GM18517 (cell line): ENCODE measurements at regions not wholly inside any gene's neighbourhood (a gene's known extent, or its start where the extent isn't known, plus 50 kb on each side); places are given as distances from the start of the nearest gene placed in this dataset.
A peak's percentile ranks its signal among the peaks of the same experiment; 100 is the strongest.
"Not testable (repeated sequence)": the region's sequence is repeated elsewhere in the genome, so short reads cannot be mapped to it uniquely, and the experiment has no call there.

ENCODE experiments used
- ATAC-seq: cut with Tn5 transposase; IDR thresholded peaks from one replicate; pipeline ENCODE4 v1.9.1; 2021; ENCODE audit warnings: mild to moderate bottlenecking, moderate library complexity; ENCODE audit not compliant: unreplicated experiment

GRCh38 chr7:17396692-17397091 is 98.2 kb downstream of the AHR start:
- ATAC-seq: no peak

DNA sequence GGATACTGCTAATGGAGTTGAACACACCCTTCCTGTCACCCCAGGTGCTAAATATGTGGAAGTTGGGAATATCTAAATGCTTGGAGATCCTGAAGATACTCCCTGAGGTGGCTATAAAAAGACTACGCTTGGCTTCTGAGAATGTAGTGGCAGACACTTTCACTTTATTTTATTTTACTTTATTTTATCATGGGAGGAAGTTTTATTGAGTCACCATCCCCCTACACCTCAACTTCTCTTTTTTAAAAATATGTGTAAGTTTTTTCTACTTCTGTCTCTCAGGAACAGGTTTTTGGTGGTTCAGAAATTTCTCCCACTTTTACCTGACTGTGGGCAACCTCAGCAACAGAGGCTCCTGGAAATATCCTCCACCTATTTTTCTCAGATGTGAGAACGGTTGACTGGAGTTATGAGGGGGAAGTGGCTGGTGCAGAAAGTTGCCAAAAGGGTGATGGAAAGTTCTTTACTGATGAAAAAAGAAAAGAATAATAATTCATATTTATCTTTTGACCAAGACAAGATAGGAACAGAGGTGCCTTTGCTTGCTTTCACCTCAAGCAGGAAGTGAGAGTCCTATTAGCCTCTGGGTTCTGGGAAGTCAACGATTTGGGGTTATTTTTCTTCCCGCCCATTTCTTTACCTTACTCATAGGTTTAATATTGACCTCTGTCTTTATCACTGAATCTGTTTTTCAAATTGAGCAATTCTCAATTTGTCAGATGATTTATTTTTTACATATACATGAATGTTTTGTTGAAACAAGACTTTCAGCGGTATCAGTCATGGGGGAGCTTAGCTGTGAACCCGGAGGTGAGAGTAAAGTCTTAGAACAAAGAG is 103.6 kb downstream of the AHR start:
- ATAC-seq: peak; percentile 65

- peak; percentile 90 for ATAC-seq
Measured at GRCh38 chr7:17402628-17403278, 104.3 kb downstream of the AHR start.

DNA sequence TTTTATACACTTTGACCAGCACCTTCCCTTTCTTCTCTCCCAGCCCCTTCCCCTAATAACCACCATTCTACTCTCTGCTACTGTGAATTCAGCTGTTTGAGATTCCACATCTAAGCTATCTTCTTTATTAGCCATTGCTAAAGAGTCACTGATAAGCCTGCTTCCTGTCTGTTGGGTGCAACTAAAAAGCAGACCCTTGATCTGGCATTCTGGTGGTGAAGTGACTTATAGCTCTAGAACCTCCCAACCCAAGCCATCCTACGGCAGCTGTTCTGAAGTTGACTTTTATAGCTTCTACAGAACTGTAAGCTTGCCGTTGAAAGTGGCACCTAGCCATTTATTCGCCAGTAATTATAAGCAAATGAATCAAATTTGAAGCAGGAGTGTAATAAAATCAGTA is 105.6 kb downstream of the AHR start:
- no peak for ATAC-seq

- no peak for ATAC-seq
Measured at GRCh38 chr7:17405786-17406185, 107.3 kb downstream of the AHR start.

GRCh38 chr7:17406738-17407137 is 108.3 kb downstream of the AHR start:
- ATAC-seq: no peak

GRCh38 chr7:17407229-17407628 is 108.8 kb downstream of the AHR start:
- no peak for ATAC-seq

DNA sequence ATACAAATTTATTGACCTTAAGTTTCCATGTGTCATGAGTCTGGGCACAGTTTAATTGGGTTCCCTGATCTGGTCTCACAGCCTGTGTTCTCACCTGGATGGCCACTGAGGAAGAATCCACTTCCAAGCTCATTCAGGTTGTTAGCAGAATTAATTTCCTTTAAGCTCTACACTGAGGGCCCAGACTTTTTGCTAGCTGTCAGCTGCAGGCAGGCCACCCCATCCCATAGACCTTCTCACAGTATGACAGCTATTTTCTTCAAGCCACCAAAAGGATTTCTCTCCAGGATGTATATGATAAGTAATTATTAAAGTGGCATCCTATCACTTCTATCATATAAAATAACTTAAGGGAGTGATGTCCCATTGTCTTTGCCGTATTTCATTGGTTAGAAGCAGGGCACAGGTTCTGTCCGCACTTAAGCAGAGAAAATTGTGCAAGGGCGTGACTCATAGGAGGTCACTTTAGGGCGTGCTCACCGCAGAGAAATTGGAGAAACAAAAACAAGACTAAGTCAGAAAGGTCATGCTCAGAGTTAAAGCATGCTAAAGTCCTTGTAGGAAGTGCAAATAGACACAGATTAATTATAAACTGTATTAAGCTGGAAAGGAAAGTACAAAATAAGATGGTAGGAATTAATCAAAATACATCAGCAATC is 109.9 kb downstream of the AHR start:
- ATAC-seq: no peak

DNA sequence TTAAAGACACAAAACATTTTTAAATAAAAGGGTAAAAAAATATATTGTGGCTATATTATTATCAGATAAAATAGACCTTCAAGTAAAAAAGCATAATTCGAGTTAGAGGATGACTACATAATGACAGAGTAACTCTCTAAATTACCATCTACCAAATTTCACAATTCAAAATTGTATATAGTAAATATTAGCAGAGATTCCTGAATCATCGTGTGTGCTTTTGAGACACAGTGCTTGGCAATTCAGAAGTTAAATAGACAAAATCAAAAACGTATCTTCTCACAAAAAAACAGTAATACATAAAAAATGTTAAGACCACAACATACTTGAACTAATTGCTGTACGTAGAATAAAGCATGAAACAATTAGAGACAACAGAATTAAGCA is 110.4 kb downstream of the AHR start:
- ATAC-seq: no peak

DNA sequence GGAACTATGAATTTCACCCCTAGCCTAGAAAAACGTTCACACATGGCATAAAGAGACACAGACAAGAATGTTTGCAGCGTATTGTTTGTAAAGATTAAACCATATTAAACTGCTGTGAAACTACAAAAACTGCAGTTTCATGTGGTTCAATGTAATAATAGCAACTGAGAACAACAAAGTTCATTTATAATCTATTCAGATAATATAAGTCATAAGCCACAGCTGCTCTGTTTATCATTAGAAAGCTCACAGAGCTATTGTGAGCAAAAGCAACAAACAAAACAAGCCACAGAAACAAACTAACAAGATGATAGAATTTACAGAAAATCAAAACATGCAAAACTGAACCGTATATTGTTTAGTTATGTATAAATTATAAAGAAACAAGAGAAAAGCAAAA is 113.5 kb downstream of the AHR start:
- ATAC-seq: peak; percentile 92

DNA sequence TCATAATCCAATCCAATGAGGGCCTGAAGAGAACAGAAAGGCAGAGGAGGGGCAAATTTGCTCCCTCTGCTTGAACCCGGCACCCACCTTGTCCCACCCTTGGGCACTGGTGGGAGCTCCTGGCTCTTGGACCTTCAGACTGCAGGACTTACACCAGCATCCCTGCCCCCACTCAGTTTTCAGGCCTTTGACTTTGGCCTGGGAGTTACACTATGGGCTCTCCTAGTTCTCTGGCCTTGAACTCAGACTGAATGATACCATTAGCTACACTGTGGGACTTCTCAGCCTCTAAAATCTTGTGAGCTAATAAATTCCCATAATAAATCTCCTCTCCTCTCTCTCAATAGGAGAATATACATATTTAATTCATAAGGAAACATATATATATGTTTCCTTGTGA is 114.4 kb downstream of the AHR start:
- no peak for ATAC-seq

- ATAC-seq: no peak
Measured at GRCh38 chr7:17415955-17416354, 117.5 kb downstream of the AHR start.

GRCh38 chr7:17420308-17421015 is 122.0 kb downstream of the AHR start:
- not testable (repeated sequence) for ATAC-seq

GRCh38 chr7:17421941-17422340 is 123.5 kb downstream of the AHR start:
- no peak for ATAC-seq

DNA sequence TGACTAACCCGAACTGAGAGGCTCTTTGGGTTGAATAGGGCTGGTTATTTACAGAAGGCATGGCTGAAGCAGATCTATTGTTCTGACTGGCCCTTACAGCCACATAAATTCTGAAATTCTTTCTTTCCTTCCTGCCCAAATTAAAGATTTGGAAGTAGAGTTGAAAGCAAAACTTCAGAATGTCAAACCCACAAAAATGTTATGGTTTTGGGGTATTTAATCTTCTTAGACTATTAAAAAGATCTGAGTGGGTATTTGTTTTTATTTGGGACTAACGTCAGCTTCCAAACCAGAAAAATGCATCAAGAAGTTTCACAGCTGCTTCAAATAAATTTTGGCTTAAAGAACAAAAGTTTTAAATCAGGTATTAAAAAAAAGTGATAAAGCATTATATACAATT is 124.5 kb downstream of the AHR start:
- ATAC-seq: no peak

DNA sequence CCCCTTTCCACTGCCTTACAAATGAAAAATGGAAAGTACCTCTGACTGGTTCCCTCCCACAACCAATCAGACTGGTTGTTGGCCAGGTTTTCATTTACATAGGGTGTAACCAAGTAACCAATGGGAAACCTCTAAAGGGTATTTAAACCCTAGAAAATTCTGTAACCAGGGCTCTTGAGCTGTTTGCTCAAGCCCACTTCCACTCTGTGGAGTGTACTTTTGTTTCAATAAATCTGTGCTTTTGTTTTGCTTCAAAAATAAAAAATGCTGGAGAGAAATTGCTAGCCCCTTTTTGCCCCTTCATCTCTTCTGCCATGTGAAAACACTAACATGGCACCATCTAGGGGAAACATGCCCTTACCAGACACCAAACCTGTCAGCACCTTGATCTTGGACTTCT is 129.5 kb downstream of the AHR start:
- ATAC-seq: no peak

DNA sequence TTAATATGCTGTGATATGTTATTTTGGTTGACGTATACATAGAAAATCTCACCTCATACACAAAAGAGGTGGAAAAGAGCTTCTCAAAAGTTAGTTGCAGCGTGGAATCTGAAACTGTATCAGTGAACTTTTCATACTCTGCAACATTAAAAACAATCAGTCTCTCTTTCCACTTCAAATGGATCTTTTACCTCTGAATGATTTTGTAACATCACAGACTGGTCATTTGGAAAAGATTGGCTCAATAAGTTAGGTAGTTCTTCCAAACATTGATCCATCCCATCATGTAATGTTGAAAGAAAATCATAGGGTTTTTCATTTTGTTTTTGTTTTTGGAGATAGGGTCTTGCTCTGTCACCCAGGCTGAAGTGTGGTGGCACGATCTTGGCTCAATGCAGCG is 131.1 kb downstream of the AHR start:
- ATAC-seq: no peak

DNA sequence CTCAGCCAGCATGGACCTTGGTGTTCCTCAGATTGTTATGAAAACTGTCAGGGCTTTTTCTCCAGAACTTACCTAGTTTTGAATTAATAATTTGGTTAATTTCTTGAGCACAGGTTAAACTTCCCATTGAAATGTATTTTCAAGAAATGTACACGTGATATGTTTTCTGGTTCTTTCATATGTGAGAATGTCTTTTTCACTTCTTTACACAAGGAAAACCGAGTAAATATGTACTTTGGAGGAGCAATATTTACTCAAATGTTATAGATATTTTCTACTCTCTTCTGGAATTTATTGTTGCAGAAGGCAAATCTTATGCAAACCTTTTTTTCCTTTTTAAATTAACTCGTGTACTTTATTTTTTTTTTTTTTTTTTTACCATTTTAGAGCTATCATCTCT is 134.3 kb downstream of the AHR start:
- no peak for ATAC-seq

- no peak for ATAC-seq
Measured at GRCh38 chr7:17434191-17434590, 135.7 kb downstream of the AHR start.

DNA sequence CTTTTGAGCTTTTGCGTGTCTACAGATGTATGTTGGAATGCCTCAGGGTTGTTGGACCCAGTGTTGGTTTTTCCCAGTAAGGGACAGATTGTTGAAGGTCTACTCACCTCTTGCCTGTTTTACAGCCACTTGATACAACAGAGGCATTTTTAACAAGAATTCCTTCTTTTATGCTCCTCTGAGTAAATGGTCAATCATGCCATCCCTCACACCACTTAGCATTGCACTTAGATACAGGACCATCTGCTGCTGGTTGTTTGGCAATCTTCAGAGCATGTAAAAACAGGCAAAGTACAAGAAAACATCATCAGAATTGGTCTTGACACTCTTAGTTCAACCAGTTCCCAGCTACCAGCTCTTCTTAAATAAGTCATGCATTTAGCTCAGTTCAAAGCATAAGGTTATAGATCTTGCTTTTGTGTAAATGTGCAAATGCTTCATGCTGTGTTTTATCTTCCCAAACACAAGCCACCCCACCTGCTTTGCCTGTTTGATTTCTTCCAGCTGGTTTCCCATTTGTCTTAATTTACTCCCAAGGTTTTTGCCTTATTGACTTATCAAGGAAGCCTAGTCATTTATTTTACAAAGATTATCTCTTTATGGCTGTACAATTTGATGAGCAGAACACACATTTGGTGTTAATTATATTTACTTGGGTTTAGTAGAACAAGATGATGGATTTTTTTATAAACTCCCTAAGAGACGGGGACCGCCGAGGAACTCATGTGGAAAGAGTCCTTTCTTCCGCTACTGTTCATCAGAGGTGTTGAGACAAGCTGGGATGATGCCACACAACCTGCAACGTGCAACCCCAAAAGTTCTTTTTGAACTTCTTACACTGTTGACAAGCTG is 136.6 kb downstream of the AHR start:
- no peak for ATAC-seq

DNA sequence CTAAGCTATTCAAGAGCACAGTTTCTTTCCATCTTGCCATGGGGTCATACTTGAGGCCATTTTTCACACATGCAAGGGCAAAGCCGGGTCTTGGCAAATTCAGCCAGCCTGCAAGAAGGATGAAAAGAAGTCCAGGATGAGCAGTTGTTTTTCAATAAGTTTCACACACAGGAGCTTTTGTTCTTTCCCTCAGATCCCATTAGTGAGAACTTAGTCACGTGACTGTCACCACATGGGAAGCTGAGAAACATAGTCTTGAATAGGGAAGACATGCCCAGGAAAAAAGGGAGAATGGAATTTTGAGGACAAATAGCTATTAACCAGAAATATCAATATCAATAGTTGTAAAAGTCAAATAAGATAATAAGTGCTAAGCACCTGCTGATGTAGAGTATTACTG is 137.7 kb downstream of the AHR start:
- ATAC-seq: no peak
